SK-N-SH (cell line): ENCODE measurements at regions not wholly inside any gene's neighbourhood (a gene's known extent, or its start where the extent isn't known, plus 50 kb on each side); places are given as distances from the start of the nearest gene placed in this dataset.

ENCODE experiments used
- CTCF ChIA-PET: fragments of 300-600, 350-600 bp; formaldehyde crosslinking; extraction: SDS; loops from one replicate; lab custom pipeline; 2021; lab: Yijun Ruan, JAX
- POLR2A ChIA-PET: fragments of 350-600 bp; sonication (Branson Sonifier 250); formaldehyde crosslinking; extraction: SDS; loops from one replicate; lab custom pipeline; 2020; ENCODE audit warnings: antibody characterized with exemption, inconsistent platforms; lab: Yijun Ruan, JAX
- DNase-seq: peaks from one replicate; pipeline ENCODE4 v3.0.0; 2012
- H2AFZ ChIP-seq: fragments of 200-600 bp; sonication (generic); 2 replicates; pipeline ENCODE4 v1.8.1; 2016; ENCODE audit warnings: antibody characterized with exemption, mild to moderate bottlenecking, low read depth
- H3F3A ChIP-seq: fragments of 200-600 bp; sonication (generic); replicated peaks from 2 replicates; pipeline ENCODE3; 2016; ENCODE audit warnings: antibody characterized with exemption, mild to moderate bottlenecking; ENCODE audit not compliant: insufficient read depth
- H3K27ac ChIP-seq, 2 experiments: fragments of 200-500 bp in 1 of 2; fragments of 200-600 bp in 1 of 2; sonication (Bioruptor generic) in 1 of 2; sonication (generic), shearing (Covaris generic) in 1 of 2; 2 replicates each; pipeline versions ENCODE4 v1.5.1 to v1.6.1; 2014 to 2016; ENCODE audit warnings: low read depth in 2 of 2, inconsistent platforms in 1 of 2, low read length in 1 of 2, mild to moderate bottlenecking in 1 of 2, mixed read lengths in 1 of 2
- H3K27me3 ChIP-seq: fragments of 200-600 bp; sonication (generic), shearing (Covaris generic); 2 replicates; pipeline ENCODE4 v1.6.1; 2016; ENCODE audit warnings: mixed run types; ENCODE audit not compliant: insufficient read depth
- H3K36me3 ChIP-seq, 2 experiments: fragments of 200-500 bp in 1 of 2; fragments of 200-600 bp in 1 of 2; sonication (Bioruptor generic) in 1 of 2; sonication (generic) in 1 of 2; replicated peaks in 1 of 2; 2 replicates each; pipeline versions ENCODE3 to v1.5.1; 2014 to 2016; ENCODE audit warnings: low read length in 1 of 2, mild to moderate bottlenecking in 1 of 2; ENCODE audit not compliant: insufficient read depth in 2 of 2, control insufficient read depth in 1 of 2
- H3K4me1 ChIP-seq, 2 experiments: fragments of 200-500 bp in 1 of 2; fragments of 200-600 bp in 1 of 2; sonication (Bioruptor generic) in 1 of 2; sonication (generic), shearing (Covaris generic) in 1 of 2; 2 replicates each; pipeline versions ENCODE4 v1.5.1 to v1.6.1; 2014 to 2016; ENCODE audit warnings: low read depth in 1 of 2, low read length in 1 of 2, mixed run types in 1 of 2; ENCODE audit not compliant: insufficient read depth in 2 of 2, control insufficient read depth in 1 of 2
- H3K4me2 ChIP-seq: fragments of 200-600 bp; sonication (generic), shearing (Covaris generic); 2 replicates; pipeline ENCODE4 v1.6.1; 2017; ENCODE audit warnings: mixed run types
- H3K4me3 ChIP-seq, 2 experiments: fragments of 200-500 bp in 1 of 2; fragments of 200-600 bp in 1 of 2; sonication (Bioruptor generic) in 1 of 2; sonication (generic), shearing (Covaris generic) in 1 of 2; 2 replicates each; pipeline versions ENCODE4 v1.5.1 to v1.8.1; 2014 to 2016; ENCODE audit warnings: low read depth in 2 of 2, inconsistent platforms in 1 of 2, low read length in 1 of 2, mild to moderate bottlenecking in 1 of 2, mixed read lengths in 1 of 2, moderate library complexity in 1 of 2
- H3K79me2 ChIP-seq: fragments of 200-600 bp; sonication (generic); 2 replicates; pipeline ENCODE4 v1.8.1; 2017; ENCODE audit warnings: mild to moderate bottlenecking; ENCODE audit not compliant: insufficient read depth
- H3K9ac ChIP-seq: fragments of 200-600 bp; sonication (generic); 2 replicates; pipeline ENCODE4 v1.6.1; 2017; ENCODE audit warnings: mixed run types
- H3K9me2 ChIP-seq: fragments of 200-600 bp; sonication (generic); 2 replicates; pipeline ENCODE4 v1.6.1; 2017; ENCODE audit warnings: mixed run types
- H3K9me3 ChIP-seq: fragments of 200-600 bp; sonication (generic); 2 replicates; pipeline ENCODE4 v1.6.1; 2017; ENCODE audit warnings: mixed run types, mild to moderate bottlenecking, moderate library complexity
- H4K20me1 ChIP-seq: fragments of 200-600 bp; sonication (generic); 2 replicates; pipeline ENCODE4 v1.6.1; 2017; ENCODE audit warnings: mild to moderate bottlenecking, mixed run types; ENCODE audit not compliant: insufficient read depth
- EP300 ChIP-seq, 2 experiments: IDR thresholded peaks; 2 replicates each; pipeline versions ENCODE4 v1.4.0 to v1.6.1; 2012; ENCODE audit warnings: borderline replicate concordance in 1 of 2, low read depth in 1 of 2, low read length in 1 of 2
- FOSL2 ChIP-seq: IDR thresholded peaks from 2 replicates; pipeline ENCODE4 v1.4.0; 2012; ENCODE audit warnings: low read depth, mild to moderate bottlenecking, moderate library complexity, borderline replicate concordance
- FOXJ3 ChIP-seq: sonication (generic); formaldehyde crosslinking; IDR thresholded peaks from 2 replicates; pipeline ENCODE4 v1.5.1; 2020; ENCODE audit warnings: mild to moderate bottlenecking, missing genetic modification reagents
- FOXM1 ChIP-seq: IDR thresholded peaks from 2 replicates; pipeline ENCODE4 v1.4.0; 2012; ENCODE audit warnings: low read depth, mild to moderate bottlenecking
- GABPA ChIP-seq: IDR thresholded peaks from 2 replicates; pipeline ENCODE4 v1.4.0; 2012; ENCODE audit warnings: low read depth, mild to moderate bottlenecking
- GATA2 ChIP-seq: sonication (generic); formaldehyde crosslinking; IDR thresholded peaks from 2 replicates; pipeline ENCODE4 v1.5.0; 2020; ENCODE audit warnings: mild to moderate bottlenecking, missing genetic modification reagents
- JUND ChIP-seq: IDR thresholded peaks from 2 replicates; pipeline ENCODE4 v1.4.0; 2012
- NFIC ChIP-seq: IDR thresholded peaks from 2 replicates; pipeline ENCODE4 v1.4.0; 2012; ENCODE audit warnings: borderline replicate concordance
- PBX3 ChIP-seq: IDR thresholded peaks from 2 replicates; pipeline ENCODE4; 2012
- POLR2AphosphoS5 ChIP-seq: IDR thresholded peaks from 2 replicates; pipeline ENCODE4 v1.6.1; 2012; ENCODE audit warnings: low read depth, low read length
- REST ChIP-seq: IDR thresholded peaks from 2 replicates; pipeline ENCODE4 v1.6.1; 2012; ENCODE audit warnings: mild to moderate bottlenecking, low read depth, low read length, moderate library complexity
- RFX5 ChIP-seq: IDR thresholded peaks from 2 replicates; pipeline ENCODE4 v1.6.1; 2012; ENCODE audit warnings: mild to moderate bottlenecking, improper control_type of control experiment, low read length
- TCF12 ChIP-seq: IDR thresholded peaks from 2 replicates; pipeline ENCODE4 v1.4.0; 2012
- TEAD4 ChIP-seq: IDR thresholded peaks from 2 replicates; pipeline ENCODE4 v1.4.0; 2012; ENCODE audit warnings: mild to moderate bottlenecking, borderline replicate concordance; ENCODE audit not compliant: insufficient read depth
- WGBS: methylation state at CpG from one replicate; pipeline ENCODE4 v1.1.6; 2017; ENCODE audit warnings: low lambda C conversion rate; 5-methylcytosine and 5-hydroxymethylcytosine counted together

- no peaks in the 10 kb centered on the region for H3K9me3 ChIP-seq
- H2AFZ ChIP-seq, result peak overlapping the region; percentile 64; the same call in 1 of the 2 replicates
- peaks cover 0 to 20% of the 10 kb centered on the region in 2 experiments; a peak in 3 of 4 replicates for H3K4me1 ChIP-seq
- CTCF ChIA-PET, result no interaction called here
- DNase-seq, result no peak
- no peaks in the 10 kb centered on the region for H4K20me1 ChIP-seq
- TF ChIP-seq POLR2AphosphoS5 (peak; percentile 34; the same call in 1 of the 2 replicates), TCF12 (peak; percentile 93), REST (no peak), RFX5 (no peak), JUND (peak; percentile 39), GABPA (no peak), GATA2 (CRISPR knock-in tag) (no peak), FOSL2 (peak; percentile 61), TEAD4 (no peak), FOXJ3 (CRISPR knock-in tag) (no peak), EP300 (IDR thresholded peaks at IDR 0.05; ENCODE audit: borderline replicate concordance in 1 of 2, low read depth in 1 of 2, low read length in 1 of 2) (peak; percentile 64 to 66; a peak in 2 of 4 replicates), FOXM1 (peak; percentile 63; the same call in 1 of the 2 replicates), NFIC (peak; percentile 43; the same call in 1 of the 2 replicates), PBX3 (peak; percentile 84)
- H3K4me3 ChIP-seq, result no peak overlapping the region; a peak in 2 of 4 replicates
- peak overlapping the region; percentile 80 to 98; a peak in 3 of 4 replicates for H3K27ac ChIP-seq
- POLR2A ChIA-PET, result no interaction called here
- no peaks in the 10 kb centered on the region for H3K79me2 ChIP-seq
- no peaks in the 10 kb centered on the region for H3K36me3 ChIP-seq
- H3K9me2 ChIP-seq, result no peaks in the 10 kb centered on the region
- no peaks in the 10 kb centered on the region for H3K27me3 ChIP-seq
- H3K4me2 ChIP-seq, result peak overlapping the region; percentile 45; the same call in 1 of the 2 replicates
- H3F3A ChIP-seq, result peaks cover 9% of the 10 kb centered on the region
- peak overlapping the region; percentile 39; the same call in 1 of the 2 replicates for H3K9ac ChIP-seq
- WGBS, result 18% methylated on average over 2 of the region's 2 CpGs
These were observed 62.3 kb upstream of the SPAG16 start for GRCh38 chr2:213221957-213222356.

- CTCF ChIA-PET, result interaction anchor here (0.8 to 1.0 kb wide), 2 partner anchors 22 to 23 kb away, joined by 3 read pairs; no protein-coding TSS in a partner anchor
- Histone ChIP-seq H3K79me2 (no peaks in the 10 kb centered on the region), H3K9ac (no peak overlapping the region), H2AFZ (no peak overlapping the region), H3F3A (peaks cover 9% of the 10 kb centered on the region), H3K9me2 (no peaks in the 10 kb centered on the region), H3K4me2 (no peak overlapping the region), H3K27me3 (no peaks in the 10 kb centered on the region), H3K36me3 (no peaks in the 10 kb centered on the region), H3K27ac (no peak overlapping the region), H4K20me1 (no peaks in the 10 kb centered on the region), H3K9me3 (no peaks in the 10 kb centered on the region), H3K4me1 (peaks cover 0 to 20% of the 10 kb centered on the region in 2 experiments; a peak in 3 of 4 replicates), H3K4me3 (no peak overlapping the region)
- WGBS, result 87% methylated on average over 2 of the region's 2 CpGs
- POLR2A ChIA-PET, result no interaction called here
- DNase-seq, result no peak
- no peak for TF ChIP-seq GABPA
- no peak for TF ChIP-seq GATA2 (CRISPR knock-in tag)
These were observed 59.9 kb upstream of the SPAG16 start for GRCh38 chr2:213224366-213224765.
